AG04449 (cell line): ENCODE measurements at regions not wholly inside any gene's neighbourhood (a gene's known extent, or its start where the extent isn't known, plus 50 kb on each side); places are given as distances from the start of the nearest gene placed in this dataset.

Experiments used
- CTCF ChIA-PET: fragments of 350-600 bp; formaldehyde crosslinking; extraction: SDS; loops from one replicate; lab custom pipeline; 2021; ENCODE audit warnings: antibody characterized with exemption; lab: Yijun Ruan, JAX
- POLR2A ChIA-PET: fragments of 400-600, 350-600 bp; formaldehyde crosslinking; extraction: SDS; loops from one replicate; lab custom pipeline; 2020; ENCODE audit warnings: antibody characterized with exemption, inconsistent platforms; lab: Yijun Ruan, JAX
- DNase-seq: peaks from one replicate; pipeline ENCODE4 v3.0.0-alpha.2; 2010; ENCODE audit warnings: low read depth, low spot score
- H3K4me3 ChIP-seq: 2 replicates; pipeline ENCODE4 v1.5.1; 2011; ENCODE audit warnings: low read depth, mild to moderate bottlenecking, control low read depth, low read length
- TF ChIP-seq, protein P1 (sequence below): IDR thresholded peaks from one replicate; pipeline ENCODE4 v1.5.1; 2011; ENCODE audit warnings: mild to moderate bottlenecking, moderate library complexity, low read length, control low read depth, inconsistent platforms; ENCODE audit not compliant: insufficient read depth; ENCODE audit errors: missing control alignments

DNA sequence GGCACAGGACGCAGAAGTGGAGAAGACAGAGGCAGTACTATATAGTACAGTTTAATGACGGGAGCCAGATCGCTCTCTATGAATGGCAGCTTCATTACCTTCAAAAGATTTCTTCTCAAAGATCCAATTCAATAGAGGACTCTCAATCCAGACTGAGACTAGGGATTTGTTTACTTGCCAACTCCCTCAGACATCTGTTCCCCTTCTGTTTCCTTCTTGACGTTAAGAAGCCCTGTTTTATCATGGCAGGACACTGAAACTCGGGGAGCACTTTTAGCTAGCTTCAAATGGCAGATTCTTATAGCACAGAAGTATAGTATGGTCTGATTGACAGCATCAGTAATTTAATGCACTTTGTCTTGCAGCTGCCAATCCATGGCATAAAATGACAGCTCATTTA, 747.3 kb upstream of the C9orf72 start:
- H3K4me3 ChIP-seq, result no peak overlapping the region
- TF ChIP-seq, protein P1, sequence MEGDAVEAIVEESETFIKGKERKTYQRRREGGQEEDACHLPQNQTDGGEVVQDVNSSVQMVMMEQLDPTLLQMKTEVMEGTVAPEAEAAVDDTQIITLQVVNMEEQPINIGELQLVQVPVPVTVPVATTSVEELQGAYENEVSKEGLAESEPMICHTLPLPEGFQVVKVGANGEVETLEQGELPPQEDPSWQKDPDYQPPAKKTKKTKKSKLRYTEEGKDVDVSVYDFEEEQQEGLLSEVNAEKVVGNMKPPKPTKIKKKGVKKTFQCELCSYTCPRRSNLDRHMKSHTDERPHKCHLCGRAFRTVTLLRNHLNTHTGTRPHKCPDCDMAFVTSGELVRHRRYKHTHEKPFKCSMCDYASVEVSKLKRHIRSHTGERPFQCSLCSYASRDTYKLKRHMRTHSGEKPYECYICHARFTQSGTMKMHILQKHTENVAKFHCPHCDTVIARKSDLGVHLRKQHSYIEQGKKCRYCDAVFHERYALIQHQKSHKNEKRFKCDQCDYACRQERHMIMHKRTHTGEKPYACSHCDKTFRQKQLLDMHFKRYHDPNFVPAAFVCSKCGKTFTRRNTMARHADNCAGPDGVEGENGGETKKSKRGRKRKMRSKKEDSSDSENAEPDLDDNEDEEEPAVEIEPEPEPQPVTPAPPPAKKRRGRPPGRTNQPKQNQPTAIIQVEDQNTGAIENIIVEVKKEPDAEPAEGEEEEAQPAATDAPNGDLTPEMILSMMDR, result no peak
- CTCF ChIA-PET, result no interaction called here
- POLR2A ChIA-PET, result no interaction called here
- DNase-seq, result no peak

DNA sequence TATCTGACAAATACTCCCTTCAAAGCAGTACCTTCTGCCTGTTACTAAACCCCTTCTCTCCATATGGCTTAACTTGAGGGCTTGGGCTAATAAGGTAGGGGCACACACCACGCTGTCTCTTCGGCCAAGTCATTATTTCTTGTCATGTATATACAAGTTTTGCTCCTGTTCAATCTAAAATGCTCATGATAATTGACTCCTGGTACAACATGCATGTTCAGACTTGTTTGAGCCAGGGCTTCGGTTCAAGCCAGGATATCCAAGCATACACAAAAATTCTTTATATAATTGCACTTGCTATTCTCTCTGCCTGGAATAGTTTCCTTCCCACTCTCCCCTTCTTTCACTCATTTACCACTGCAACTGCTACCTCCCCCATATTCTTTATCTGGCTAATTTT, 756.0 kb upstream of the C9orf72 start:
- TF ChIP-seq, protein P1, result no peak
- ChIA-PET POLR2A (no interaction called here), CTCF (no interaction called here)
- H3K4me3 ChIP-seq, result no peak overlapping the region
- DNase-seq, result no peak

DNA sequence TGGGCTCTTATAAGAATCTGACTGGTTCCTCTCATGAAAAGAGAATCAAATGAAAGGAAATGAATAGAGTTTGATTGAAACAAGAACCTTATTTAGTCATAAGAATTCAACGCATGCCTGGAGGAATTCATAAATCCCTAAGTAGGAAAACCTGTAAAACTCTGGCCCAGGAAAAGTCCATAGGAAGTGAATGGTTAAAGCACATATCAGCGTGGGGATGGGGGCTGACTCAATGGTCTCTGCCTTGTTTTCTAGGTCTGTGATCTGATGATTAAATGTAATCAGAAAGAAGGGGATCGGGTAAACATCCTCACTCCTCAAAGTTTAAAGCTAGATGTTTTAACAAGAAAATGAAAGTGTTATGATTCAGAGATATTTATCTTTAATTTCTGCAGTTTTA, 759.4 kb upstream of the C9orf72 start:
- ChIA-PET POLR2A (no interaction called here), CTCF (no interaction called here)
- TF ChIP-seq, protein P1, result no peak

DNA sequence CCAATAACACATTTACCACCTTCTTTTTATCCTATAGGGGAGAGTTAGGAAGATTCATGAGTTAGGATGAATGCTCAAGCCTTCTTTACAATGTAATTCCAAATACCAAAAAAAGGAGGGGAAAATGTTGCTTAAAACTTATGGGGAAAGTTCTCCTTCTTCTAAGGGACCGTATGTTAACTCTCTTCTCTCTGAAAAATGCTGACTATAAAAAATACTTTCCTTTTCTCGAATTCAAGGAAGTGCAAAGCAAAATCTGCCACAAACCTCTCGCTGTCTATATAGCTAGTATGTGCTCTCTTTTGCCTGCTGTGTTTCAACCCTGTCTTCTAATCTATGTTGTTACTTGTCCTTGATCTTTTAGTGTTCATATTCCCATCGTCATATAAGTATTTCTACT, 768.6 kb upstream of the C9orf72 start:
- H3K4me3 ChIP-seq, result no peak overlapping the region
- TF ChIP-seq, protein P1, result no peak
- POLR2A ChIA-PET, result no interaction called here
- CTCF ChIA-PET, result no interaction called here
- no peak for DNase-seq

More for the DNA sequence above, 759.4 kb upstream of the C9orf72 start:
- no peak for DNase-seq
- H3K4me3 ChIP-seq, result no peak overlapping the region

DNA sequence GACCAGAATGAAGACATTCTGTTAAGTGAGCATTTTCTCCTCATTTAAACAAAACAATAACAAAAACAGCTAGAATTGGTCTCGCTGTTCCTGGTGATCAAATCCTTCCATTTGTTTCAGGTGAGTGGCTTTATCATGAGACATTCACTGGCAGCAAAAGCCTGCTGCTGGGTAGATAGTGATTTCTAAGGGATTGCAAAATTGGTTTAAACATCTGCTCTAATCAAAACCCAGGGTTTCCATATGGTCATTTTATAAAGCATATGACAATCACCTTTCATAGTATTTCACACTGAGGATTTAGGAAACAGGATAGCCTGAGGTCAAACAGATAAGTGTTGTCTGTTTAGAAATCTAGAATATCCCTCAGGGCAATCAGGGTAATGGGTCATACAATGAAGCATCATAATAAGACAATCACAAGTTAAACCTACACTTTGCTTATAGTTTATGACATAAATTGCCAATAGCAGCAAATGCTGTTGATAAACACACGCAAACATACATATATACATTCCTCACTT, 769.6 kb upstream of the C9orf72 start:
- ChIA-PET CTCF (no interaction called here), POLR2A (no interaction called here)
- no peak overlapping the region for H3K4me3 ChIP-seq
- DNase-seq, result no peak
- TF ChIP-seq, protein P1, result no peak

DNA sequence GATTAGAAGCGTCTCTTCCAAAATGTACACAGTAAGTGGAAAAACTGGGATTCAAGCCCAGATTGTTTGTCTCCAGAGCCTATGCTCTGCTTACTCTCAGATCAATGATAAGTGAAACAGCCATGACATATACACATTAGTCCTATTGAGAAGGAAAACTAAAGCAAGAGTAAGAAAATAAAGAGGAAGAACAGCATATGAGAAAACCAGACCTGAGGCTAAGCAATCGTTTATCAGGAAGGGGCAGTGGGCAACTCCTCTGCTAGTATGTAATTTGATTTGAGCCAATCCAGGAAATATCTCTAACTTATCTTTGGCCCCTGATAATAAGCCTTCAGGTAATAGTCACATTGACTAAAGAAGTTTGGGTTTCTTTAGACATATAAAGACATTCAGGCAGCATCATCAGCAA, 789.9 kb upstream of the C9orf72 start:
- no peak for DNase-seq
- no peak overlapping the region for H3K4me3 ChIP-seq
- ChIA-PET POLR2A (no interaction called here), CTCF (no interaction called here)
- TF ChIP-seq, protein P1, result no peak
